ENCODE measurements at regions not wholly inside any gene's neighbourhood (a gene's known extent, or its start where the extent isn't known, plus 50 kb on each side); places are given as distances from the start of the nearest gene placed in this dataset.

GRCh38 chr16:49121636-49122035 lies 160.0 kb downstream of the CBLN1 start:
- DNase-seq, result no peak

- DNase-seq, result no peak
Measured at GRCh38 chr16:49120631-49121030, 161.0 kb downstream of the CBLN1 start.

DNA sequence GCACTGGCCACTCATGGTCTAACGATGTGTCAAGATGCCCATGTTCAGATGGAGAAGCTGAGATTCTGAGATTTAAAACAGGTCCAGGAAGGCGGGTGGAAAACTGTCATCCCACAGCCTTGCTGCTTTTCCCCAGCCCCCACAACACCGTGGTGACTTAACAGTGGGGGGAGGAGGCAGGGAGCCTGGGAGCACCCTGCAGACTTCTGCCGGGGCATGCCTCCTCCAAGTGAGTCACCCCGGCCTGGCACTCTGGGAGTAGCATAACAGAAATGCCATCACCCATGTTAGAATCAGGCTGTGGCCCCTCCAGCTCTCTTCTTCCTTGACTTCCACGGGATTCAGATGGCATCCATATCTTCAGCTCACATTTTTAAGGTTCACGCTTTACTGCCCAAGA lies 164.8 kb downstream of the CBLN1 start:
- DNase-seq, result no peak

GRCh38 chr16:49115956-49116355 lies 165.7 kb downstream of the CBLN1 start:
- no peak for DNase-seq

- DNase-seq, result no peak
Measured at GRCh38 chr16:49112754-49113153, 168.9 kb downstream of the CBLN1 start.

DNA sequence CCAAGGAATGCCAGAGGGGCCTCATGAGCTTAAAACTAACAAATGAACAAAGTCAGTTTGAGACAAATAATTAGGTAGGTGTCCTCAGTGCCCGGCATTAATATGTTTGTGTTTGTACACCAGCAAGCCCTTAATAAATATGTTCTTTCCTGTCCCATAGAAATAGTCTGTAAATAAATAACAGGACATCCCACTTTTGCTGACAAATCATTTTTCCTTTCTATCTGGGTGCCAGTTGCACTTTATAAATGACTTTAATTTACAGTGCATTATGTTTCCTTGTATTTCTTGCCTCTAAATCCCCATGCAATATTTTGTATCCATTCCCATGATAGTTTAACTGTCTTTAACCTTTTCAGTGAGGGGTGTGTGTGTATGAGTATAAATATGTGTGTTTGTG lies 170.3 kb downstream of the CBLN1 start:
- no peak for DNase-seq

DNA sequence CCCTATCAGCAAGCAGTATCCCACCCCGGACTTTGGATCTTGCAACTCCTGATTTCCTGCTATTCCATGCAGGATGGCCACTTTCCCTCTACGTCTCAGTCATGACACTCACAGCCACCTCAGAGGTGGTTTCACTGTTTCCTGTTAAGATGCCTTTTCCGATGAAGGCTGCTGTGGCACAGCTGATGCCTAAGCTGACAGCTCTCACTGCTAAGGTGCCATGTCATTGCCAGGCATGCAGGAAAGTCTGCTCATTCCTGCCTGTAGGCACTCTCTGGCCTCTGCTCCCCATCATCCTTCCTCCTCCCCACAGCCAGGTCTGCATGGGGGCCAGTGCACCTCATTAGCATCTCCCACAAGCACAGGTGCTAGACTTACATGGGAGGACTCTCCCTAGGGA lies 173.0 kb downstream of the CBLN1 start:
- DNase-seq, result no peak

- DNase-seq, result no peak
Measured at GRCh38 chr16:49103298-49103697, 178.3 kb downstream of the CBLN1 start.

GRCh38 chr16:49101997-49102396 lies 179.6 kb downstream of the CBLN1 start:
- no peak for DNase-seq

DNA sequence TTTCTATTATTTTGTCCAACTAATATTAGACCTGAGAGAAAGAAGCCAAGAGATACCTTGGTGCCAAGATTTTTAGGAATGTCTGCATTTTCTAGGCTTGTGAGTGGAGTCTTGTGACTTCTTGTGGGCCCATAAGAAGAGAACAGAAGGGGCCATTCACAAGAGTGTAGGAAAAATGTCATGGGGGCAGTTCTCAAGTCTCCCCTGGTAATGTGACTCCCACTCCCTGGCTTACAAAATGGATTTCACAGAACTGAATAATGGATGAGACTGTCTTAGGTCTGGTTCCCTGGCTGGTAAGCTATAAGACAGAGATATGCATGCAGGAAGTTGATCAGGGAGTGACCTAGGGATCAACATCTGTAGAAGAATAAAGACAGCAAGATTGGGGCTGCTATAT lies 181.3 kb downstream of the CBLN1 start:
- DNase-seq, result no peak

DNA sequence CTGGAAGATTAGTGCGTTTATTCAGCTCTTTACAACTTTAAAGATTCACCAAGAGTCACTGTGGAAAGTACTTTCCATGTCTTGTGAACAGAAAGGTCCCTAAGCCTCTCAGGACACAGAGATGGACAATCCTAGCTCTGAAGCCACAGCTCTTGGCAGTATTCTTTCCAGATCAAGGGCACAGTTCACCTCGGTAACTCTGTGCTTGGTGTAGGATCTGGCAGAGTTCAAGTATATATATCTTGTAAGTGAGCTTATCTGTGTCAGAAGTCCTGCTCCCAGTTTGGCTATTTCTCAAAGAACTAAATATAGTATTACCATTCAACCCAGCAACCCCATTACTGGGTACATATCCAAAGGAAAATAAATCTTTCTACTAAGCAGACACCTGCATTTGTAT lies 183.7 kb downstream of the CBLN1 start:
- DNase-seq, result no peak

DNA sequence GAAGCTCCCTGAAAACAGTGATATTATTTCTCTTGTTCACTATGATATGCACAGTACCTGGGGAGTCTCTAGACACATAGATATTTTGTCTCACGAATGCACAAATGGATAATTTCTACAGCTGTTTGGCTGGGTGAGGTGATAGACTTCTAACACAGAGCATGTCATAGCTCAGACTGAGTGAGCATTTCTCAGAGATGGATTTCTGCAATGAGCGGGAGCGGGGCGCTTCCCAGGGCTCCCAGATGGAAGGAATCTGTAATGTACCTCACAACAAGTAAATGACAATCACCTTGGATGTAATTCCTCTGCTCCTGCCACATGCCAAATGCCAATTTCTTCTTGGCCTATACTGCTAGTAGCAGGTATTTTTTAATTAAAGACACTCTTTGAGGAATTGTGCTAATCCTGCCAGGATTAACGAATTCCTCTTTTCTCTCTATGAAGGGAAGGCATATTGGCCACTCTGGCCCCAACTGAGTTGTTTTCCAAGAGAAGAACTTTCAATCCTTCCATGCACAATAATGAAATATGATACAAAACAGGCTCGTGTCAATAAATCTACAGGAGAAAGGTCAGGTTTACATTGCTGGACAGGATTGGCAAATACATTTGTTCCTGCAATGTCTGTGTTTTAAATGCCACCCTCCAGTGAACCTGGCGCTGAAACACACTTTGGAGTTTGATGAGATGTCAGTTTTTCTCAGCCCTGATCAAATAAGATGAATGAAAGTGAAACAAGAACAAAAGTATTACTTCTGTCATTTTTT lies 185.3 kb downstream of the CBLN1 start:
- DNase-seq, result no peak

DNA sequence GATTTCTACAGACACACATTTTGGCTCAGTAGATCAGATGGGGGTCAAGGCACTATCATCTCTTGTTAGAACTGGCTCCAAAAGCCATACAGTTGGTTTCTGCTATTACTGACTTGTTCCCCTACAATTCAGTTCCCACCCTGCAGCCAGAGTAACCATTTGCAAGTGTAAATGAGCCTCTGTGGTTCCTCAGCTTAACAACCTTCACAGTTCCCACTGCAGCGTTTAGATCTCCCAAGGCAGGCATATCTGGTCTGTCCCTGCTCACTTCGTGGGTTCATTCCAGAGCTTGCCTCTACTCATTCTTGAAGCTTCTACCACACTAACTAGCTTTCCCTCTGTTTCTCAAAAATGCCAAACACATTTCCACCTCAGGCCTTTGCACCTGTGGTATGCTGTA lies 186.1 kb downstream of the CBLN1 start:
- no peak for DNase-seq

- DNase-seq, result no peak
Measured at GRCh38 chr16:49094471-49094870, 187.2 kb downstream of the CBLN1 start.

- no peak for DNase-seq
Measured at GRCh38 chr16:49093939-49094338, 187.7 kb downstream of the CBLN1 start.

- no peak for DNase-seq
Measured at GRCh38 chr16:49092704-49093103, 188.9 kb downstream of the CBLN1 start.

DNA sequence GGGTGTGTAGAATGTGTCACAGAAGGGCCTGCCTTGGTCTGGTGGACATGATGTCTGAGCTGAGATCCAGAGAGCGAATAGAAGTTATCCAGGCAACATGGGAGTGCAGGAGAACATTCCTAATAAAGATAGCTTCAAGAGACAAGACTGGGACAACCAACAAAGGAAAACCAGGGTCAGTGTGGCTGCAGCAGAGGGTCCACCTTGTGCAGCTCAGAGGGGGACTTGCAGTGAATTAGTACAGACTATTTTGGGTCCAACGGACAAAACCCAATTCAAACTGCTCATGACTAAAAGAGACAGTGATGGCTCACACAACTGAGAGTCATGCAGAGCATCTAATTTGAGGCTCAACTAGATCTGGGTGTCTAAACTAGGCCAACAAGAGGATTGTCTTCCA lies 192.1 kb downstream of the CBLN1 start:
- DNase-seq, result no peak

GRCh38 chr16:49089039-49089438 lies 192.6 kb downstream of the CBLN1 start:
- DNase-seq, result no peak

DNA sequence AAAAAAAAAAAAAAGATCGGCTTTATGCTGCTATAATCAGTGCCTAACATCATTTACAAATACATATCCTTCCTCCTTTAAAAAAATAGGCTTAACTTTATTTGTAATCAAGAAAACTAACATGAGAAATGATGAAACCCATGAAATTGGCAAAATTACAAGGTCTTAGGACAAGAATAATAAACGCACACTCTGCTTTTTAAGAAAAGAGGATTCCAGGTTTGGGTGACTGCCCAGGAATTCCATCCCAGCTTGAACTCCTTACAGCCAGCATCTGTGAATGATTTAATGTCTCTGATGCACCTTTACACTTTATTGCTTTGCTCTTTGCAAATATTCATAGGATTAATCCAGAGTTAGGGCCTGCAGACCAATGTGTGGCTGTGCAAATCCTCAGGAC lies 196.0 kb downstream of the CBLN1 start:
- DNase-seq, result no peak

GRCh38 chr16:49084628-49085390 lies 196.8 kb downstream of the CBLN1 start:
- DNase-seq, result no peak

GRCh38 chr16:49081554-49081953 lies 200.1 kb downstream of the CBLN1 start:
- no peak for DNase-seq

- no peak for DNase-seq
Measured at GRCh38 chr16:49081086-49081485, 200.6 kb downstream of the CBLN1 start.

DNA sequence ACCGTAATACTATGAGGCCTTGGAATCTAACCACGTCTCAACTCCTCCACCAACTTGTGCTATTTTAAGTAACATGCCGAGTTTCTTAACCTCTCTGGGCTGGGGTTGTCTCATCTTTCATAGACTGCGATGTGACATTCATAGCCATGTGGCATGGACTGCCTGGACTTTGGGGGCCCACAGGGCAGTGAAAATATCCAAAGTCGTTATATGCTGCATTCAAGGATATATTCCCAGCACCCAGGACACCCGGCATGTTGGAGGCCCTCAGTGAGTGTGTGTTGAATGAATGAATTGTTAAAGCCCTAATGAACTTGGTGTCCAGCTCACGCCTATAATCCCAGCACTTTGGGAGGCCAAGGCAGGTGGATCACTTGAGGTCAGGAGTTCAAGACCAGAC lies 203.1 kb downstream of the CBLN1 start:
- DNase-seq, result no peak

GRCh38 chr16:49078104-49078503 lies 203.5 kb downstream of the CBLN1 start:
- DNase-seq, result no peak

- no peak for DNase-seq
Measured at GRCh38 chr16:49075709-49076108, 205.9 kb downstream of the CBLN1 start.

Measured in NCI-H187 treated with DMSO at 0.1 percent for 48 hours (cell line).